KOPT-K1 (cell line): ENCODE measurements at regions not wholly inside any gene's neighbourhood (a gene's known extent, or its start where the extent isn't known, plus 50 kb on each side); places are given as distances from the start of the nearest gene placed in this dataset.

Experiments used
- H3K27ac ChIP-seq: fragments of 200-600 bp; sonication (generic); 2 replicates; pipeline ENCODE4 v1.5.1; 2016; ENCODE audit warnings: antibody characterized with exemption, mild to moderate bottlenecking, low read depth, low read length; ENCODE audit not compliant: poor library complexity, severe bottlenecking
- H3K36me3 ChIP-seq: fragments of 200-600 bp; sonication (generic); 2 replicates; pipeline ENCODE4 v1.5.1; 2017; ENCODE audit warnings: antibody characterized with exemption, mild to moderate bottlenecking, low read length, moderate library complexity; ENCODE audit not compliant: insufficient read depth
- H3K9me3 ChIP-seq: fragments of 200-600 bp; sonication (generic); 2 replicates; pipeline ENCODE4 v1.5.1; 2017; ENCODE audit warnings: antibody characterized with exemption, low read length, mild to moderate bottlenecking; ENCODE audit not compliant: insufficient read depth, poor library complexity, severe bottlenecking

- H3K27ac ChIP-seq = no peak overlapping the region
- H3K36me3 ChIP-seq = no peaks in the 10 kb centered on the region
- no peaks in the 10 kb centered on the region for H3K9me3 ChIP-seq
These were observed 192.5 kb upstream of the NPVF start for GRCh38 chr7:25420771-25421170.

- H3K36me3 ChIP-seq = no peaks in the 10 kb centered on the region
- H3K9me3 ChIP-seq = no peaks in the 10 kb centered on the region
These were observed 195.8 kb upstream of the NPVF start for GRCh38 chr7:25424113-25424512.

DNA sequence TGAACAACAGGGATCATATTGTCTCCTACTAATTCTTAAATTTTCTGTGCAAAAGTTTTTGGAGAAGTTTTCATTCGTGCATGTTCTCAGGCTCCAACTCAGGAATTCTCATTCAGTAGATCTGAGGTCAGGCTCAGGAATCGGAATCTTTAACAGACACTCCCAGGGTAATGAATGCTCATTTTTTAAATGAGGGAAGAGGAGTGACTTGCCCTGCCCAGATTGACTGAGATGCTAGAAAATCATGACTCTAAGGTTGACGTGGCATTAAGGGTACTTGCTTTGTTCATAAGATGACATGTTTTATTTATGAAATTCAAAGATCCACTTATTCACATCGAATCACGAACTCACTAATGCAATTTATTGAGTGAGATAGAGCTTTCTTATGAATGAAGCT lies 196.6 kb upstream of the NPVF start:
- no peak overlapping the region for H3K27ac ChIP-seq
- H3K36me3 ChIP-seq = no peaks in the 10 kb centered on the region
- H3K9me3 ChIP-seq = no peaks in the 10 kb centered on the region

More at GRCh38 chr7:25424113-25424512, 195.8 kb upstream of the NPVF start:
- H3K27ac ChIP-seq = no peak overlapping the region

- H3K9me3 ChIP-seq = no peaks in the 10 kb centered on the region
- H3K36me3 ChIP-seq = no peaks in the 10 kb centered on the region
- no peak overlapping the region for H3K27ac ChIP-seq
These were observed 199.4 kb upstream of the NPVF start for GRCh38 chr7:25427721-25428120.

DNA sequence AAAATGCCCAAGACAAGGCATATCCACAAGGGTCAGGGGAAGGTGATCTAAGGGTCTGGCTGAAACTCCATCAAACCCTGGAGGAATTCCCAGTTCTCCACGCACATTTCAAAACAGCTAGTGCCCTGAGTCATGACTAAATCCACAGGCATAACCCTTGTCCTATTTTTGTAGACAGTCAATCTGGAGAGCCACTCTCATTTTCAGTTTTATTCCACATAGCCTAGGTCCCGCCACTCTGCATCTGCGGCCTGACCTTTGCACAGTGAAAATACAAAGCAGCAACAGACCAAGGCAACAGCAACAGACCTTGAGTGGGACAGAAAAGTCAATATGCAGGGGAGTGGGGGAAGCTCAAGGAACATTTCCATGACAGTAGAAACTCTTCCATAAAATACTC lies 201.4 kb upstream of the NPVF start:
- H3K36me3 ChIP-seq = no peaks in the 10 kb centered on the region
- H3K27ac ChIP-seq = no peak overlapping the region
- no peaks in the 10 kb centered on the region for H3K9me3 ChIP-seq

- H3K36me3 ChIP-seq = no peaks in the 10 kb centered on the region
- no peak overlapping the region for H3K27ac ChIP-seq
- no peaks in the 10 kb centered on the region for H3K9me3 ChIP-seq
These were observed 202.1 kb upstream of the NPVF start for GRCh38 chr7:25430200-25430931.

DNA sequence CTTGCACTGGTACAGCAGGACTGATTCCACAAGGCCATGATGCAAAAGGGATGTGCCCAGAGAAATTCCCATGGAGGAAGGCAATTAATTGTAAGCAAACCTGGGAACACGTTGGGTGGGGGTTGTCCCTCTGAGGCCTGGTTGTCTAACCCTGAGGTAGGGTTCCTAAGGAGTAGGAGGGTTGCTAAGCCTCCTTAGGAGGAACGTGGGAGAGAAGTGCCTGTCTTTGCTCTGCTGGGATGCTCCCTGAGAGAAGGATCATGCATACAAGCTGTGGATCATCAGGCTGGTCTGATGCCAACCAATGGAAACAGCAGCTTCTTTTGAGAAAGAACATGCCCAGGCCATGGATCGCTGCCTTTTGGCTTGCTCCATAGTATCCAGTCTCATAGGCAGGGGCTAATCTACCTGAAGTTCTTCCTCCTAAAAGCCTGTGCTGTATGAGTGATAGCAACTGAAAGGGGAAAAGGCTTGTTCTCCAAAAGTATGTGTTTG lies 203.7 kb upstream of the NPVF start:
- Histone ChIP-seq H3K27ac (no peak overlapping the region), H3K36me3 (no peaks in the 10 kb centered on the region)

DNA sequence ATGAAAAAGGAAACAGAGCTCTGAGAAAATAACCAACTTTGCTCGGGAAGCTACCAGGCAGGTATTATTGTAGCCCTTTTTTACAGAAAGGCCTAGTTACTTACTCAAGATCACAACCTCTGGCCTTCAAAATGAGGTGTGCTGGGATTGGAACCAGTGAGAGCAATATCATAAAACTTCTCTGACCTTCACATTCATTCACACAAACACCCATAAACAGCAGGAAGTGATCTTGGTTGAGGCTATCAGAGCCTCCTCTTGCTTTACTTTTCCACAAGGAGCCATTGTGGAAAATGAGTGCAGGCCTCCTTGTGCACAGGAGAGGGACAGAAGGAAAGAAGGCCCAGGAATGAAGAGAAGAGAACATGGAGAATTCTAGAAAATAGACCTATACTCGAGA lies 204.5 kb upstream of the NPVF start:
- no peaks in the 10 kb centered on the region for H3K36me3 ChIP-seq

More for the DNA sequence above, 203.7 kb upstream of the NPVF start:
- H3K9me3 ChIP-seq = no peaks in the 10 kb centered on the region

GRCh38 chr7:25436413-25436812 lies 208.1 kb upstream of the NPVF start:
- no peaks in the 10 kb centered on the region for H3K9me3 ChIP-seq
- no peaks in the 10 kb centered on the region for H3K36me3 ChIP-seq
- H3K27ac ChIP-seq = no peak overlapping the region

More for the DNA sequence above, 204.5 kb upstream of the NPVF start:
- Histone ChIP-seq H3K27ac (no peak overlapping the region), H3K9me3 (no peaks in the 10 kb centered on the region)

DNA sequence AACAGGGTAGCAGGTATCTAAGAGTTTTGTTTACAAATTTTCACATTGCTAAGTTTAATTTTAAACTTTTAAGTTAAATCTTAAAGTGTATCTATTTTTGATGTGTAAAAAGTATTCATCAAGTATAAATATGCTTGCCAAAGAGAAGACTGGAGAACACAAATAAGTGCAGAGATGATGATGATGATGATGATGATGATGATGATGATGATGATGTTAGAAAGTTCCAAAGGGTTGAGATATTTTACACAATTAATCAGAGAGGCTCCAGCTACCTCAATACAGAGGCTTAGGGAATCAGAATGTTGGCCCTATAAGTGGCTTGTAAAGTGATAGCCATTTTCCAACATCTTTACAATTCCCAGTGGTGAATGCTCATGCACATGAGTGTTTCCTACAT lies 209.0 kb upstream of the NPVF start:
- Histone ChIP-seq H3K9me3 (no peaks in the 10 kb centered on the region), H3K27ac (no peak overlapping the region), H3K36me3 (no peaks in the 10 kb centered on the region)

DNA sequence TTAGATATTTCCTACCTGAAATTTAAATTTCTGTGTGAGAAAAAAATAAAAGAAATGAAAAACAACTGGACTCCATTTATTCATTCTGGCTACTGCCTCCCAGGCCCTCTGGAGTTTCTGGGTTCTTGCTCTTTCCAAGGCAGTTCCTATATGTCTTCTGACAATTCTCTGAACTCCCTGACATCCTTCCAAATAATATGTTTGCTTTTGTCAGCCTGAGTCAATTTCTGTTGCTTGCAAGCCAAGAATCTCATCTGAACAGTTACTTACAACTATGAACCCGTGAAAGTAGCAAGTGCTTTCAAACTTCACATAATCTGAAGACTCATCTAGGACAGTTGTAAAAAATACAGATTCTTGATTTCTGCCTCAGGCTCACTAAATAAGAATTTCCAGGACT lies 216.7 kb upstream of the NPVF start:
- Histone ChIP-seq H3K27ac (no peak overlapping the region), H3K36me3 (no peaks in the 10 kb centered on the region), H3K9me3 (peaks cover 3% of the 10 kb centered on the region)

DNA sequence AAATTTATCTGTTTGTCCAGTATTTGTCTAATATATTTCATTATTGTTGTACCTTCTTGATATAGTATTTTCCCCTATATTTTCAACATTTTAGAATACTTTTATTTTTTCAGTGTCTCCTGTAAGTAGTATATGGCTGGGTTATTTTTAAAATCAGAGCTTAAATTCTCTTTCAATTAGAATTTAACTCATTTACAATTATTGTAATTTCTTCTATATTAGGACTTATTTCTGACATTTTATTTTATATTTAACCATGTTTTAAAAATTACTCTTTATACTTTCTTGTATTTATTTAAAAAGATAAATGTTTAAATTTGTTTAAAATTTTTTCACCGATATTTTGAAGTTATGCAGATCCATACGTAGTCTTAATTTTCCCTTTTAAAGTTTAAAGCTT lies 220.0 kb upstream of the NPVF start:
- H3K27ac ChIP-seq = no peak overlapping the region

GRCh38 chr7:25454020-25454419 lies 225.7 kb upstream of the NPVF start:
- Histone ChIP-seq H3K36me3 (no peaks in the 10 kb centered on the region), H3K27ac (no peak overlapping the region)

More for the DNA sequence above, 220.0 kb upstream of the NPVF start:
- no peaks in the 10 kb centered on the region for H3K36me3 ChIP-seq
- H3K9me3 ChIP-seq = no peaks in the 10 kb centered on the region

DNA sequence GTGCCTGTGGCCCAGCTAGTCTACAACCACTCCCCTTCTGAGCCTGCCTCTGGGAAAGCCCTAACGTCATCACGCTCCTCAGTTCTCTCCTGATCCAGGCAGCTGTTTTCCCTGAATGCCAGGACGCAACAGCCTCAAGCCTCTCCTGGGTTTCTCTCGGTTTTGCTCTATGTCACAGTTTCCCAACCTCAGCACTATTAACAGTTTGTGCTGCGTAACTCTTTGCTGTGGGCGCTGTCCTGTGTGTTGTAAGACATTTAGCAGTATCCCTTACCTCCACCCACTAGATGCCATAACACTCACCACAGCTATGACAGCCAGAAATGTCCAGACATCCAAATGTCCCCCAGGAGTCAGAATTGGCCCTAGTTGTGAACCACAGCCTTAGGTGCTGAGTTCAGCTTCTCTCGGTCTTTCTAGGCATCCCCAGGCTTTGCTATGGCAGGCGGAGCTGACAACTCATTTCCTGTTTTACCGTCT lies 226.3 kb upstream of the NPVF start:
- H3K27ac ChIP-seq = no peak overlapping the region
- H3K36me3 ChIP-seq = no peaks in the 10 kb centered on the region
- H3K9me3 ChIP-seq = no peaks in the 10 kb centered on the region

More at GRCh38 chr7:25454020-25454419, 225.7 kb upstream of the NPVF start:
- H3K9me3 ChIP-seq = no peaks in the 10 kb centered on the region

GRCh38 chr7:25455683-25456251 lies 227.5 kb upstream of the NPVF start:
- Histone ChIP-seq H3K27ac (no peak overlapping the region), H3K9me3 (no peaks in the 10 kb centered on the region), H3K36me3 (no peaks in the 10 kb centered on the region)
